NCI-H460 (cell line): ENCODE measurements at regions not wholly inside any gene's neighbourhood (a gene's known extent, or its start where the extent isn't known, plus 50 kb on each side); places are given as distances from the start of the nearest gene placed in this dataset.
"Not testable (repeated sequence)": the region's sequence is repeated elsewhere in the genome, so short reads cannot be mapped to it uniquely, and the experiment has no call there.

Experiments used
- DNase-seq: peaks from one replicate; pipeline ENCODE4 v3.0.0-alpha.2; 2016; ENCODE audit warnings: low read depth; ENCODE audit errors: extremely low read depth

DNA sequence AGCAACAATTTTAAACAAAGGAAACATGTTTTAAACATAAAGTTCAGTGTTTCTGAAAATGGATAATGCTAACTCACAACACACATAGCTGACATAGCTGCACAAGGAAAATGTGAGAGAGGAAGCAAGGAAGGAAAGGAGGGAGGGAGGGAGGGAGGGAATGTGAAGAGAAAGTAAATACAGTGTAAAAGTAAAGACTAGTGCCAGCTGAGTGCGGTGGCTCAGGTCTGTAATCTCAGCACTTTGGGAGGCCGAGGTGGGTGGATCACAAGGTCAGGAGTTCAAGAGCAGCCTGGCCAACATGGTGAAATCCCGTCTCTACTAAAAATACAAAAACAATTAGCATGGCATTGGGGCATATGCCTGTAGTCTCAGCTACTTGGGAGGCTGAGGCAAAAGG lies 373.7 kb upstream of the CXADR start:
- DNase-seq: not testable (repeated sequence)

DNA sequence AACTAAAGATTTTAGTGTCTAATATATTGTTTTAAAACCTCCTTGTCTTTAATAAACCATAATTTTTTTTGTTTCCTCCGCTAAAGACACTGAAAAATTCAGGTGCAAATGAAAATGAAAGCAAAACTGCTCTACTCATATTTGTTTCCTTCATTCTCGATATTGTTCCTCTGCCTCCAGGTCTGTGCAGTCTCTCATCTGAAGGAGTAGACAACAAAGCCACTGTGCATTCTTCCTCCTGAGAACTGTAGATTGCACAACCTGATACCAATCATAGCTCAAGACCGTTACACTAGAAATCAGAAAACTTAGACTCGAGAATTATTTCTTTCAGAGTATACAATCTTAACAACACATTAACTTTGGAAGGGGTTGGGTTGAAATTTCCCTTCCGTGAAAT lies 373.1 kb upstream of the CXADR start:
- DNase-seq: peak; percentile 7

DNA sequence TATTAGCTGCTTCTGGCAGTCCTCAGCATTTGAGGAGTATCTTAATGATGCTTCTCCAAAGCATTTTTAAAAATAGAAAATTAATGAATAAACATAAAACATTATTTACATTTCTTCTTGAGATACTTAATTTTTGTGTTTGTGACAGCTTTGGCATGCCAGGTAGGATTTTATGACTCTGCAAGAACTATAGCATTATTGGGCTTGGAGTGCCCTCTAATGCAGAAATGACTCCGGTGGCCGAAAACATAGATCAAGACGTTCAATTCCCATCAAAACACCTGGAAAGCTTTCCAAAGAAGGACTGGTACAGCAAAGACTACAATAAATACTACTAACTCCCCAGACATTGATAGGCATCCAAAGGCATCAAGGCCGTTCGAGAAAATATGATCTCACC lies 366.4 kb upstream of the CXADR start:
- DNase-seq: no peak

DNA sequence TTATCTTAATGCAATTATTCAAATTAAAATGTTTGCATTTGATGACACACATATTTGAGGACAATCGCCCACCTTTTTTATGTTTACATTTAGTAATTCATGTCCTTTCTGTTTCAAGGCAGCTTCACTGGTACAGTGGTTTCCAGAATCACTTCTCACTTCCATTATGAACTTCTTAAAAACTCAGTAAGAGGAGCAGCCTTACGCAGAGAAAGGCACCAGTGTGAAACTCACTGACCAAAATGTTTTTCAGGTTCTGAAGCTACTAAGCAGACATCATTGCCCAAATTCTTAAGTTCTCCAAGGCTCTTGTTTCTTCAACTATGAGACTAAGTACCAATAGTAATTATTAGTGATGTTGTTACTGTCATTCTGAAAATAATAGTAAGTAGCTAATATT lies 353.1 kb upstream of the CXADR start:
- no peak for DNase-seq

DNA sequence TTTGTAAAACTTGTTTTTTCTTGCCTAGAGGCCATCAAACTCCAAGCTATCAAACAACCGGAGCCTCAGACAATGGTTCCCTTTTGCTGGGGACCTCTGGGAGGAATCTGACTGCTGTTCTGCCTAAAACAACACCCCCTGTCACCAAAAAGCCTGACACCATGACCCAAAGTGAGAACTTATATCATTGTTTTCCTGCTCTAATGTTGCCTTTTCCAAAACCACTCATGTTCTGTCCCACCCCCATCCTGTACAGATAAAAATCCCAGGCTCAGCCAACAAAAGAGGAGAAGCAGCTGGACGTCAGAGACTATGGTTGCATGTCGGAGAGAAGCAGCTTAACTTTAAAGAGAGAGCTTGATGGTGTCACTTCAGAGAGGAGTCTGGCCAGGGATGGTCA lies 327.2 kb upstream of the CXADR start:
- DNase-seq: no peak

DNA sequence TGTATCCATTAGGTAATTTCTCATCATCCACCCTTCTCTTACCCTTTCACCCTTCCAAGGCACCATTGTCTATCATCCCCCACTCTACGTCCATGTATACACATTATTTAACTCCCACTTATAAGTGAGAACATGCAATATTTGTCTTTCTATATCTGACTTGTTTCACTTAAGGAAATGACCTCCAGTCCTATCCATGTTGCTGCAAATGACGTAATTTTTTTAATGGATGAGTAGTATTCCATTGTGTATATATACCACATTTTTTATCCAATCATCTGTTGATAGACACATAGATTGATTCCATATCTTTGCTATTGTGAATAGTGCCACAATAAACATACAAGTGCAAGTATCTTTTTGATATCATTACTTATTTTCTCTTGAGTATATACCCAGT lies 322.9 kb upstream of the CXADR start:
- DNase-seq: no peak

DNA sequence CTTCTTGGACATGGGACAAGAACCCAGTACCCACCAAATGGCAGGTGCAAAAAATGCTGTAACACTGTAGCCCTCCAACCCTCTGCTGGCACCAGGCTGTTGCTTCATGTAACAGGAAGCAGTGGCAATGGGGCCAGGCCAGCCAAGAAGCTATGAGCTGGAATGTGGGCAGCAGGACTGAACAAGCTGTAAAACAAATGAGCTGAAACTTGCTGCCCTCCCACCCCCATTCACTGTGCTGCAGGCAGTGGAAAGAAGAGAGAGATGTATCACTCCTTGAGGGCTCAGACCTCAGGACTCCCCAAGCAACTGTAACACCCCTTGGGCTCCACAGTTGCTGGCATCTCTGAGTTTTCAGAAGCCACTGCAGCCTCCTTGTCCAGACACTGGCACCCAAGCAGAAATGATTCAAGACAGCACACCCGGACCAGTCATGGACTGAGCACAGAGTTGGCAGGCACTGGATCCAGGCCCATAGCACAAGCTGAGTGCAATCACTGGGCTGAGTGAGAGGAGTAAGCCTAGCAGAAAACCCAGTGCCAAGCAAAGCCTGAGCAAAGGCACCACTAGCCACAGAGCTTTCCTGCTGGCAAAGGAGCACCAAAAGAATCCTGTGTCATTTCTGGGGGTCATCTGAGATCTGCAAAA lies 321.4 kb upstream of the CXADR start:
- no peak for DNase-seq

DNA sequence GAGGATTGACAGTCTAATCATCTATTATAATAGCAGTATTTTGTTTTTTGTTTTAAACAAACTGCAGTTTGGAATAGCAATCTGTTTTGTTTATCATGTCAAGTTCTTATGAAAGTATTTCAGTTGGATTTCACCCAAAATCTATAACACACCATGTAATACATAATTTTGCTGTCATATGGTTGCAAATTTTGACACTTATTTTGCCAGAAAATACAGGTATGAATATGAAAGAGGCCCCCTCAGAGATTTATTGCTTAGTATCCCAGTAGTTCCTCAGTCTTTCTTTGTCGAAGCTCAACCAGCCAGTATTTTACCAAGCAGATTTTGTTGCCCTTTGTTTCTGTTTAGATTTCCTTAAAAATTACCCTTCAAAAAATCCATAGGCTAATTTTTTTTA lies 317.5 kb upstream of the CXADR start:
- DNase-seq: no peak

DNA sequence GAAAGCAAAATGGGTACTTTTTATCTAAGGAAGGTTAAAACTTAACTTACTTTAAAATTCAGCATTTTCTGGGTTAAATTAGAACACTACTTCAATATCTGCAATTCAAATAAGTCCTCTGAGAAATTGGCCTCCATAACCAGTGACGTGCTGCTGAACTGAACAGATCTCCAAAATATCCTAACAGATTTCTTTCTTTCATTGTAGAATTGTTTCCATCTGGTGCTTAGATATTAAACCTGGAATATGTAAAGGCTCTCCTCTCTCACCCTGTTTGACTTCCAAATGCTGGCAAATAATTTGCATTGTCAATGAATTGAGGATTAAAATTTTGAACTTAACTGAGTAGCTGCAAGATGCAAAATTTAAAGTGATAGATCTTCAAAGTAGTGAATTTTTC lies 316.9 kb upstream of the CXADR start:
- DNase-seq: no peak

DNA sequence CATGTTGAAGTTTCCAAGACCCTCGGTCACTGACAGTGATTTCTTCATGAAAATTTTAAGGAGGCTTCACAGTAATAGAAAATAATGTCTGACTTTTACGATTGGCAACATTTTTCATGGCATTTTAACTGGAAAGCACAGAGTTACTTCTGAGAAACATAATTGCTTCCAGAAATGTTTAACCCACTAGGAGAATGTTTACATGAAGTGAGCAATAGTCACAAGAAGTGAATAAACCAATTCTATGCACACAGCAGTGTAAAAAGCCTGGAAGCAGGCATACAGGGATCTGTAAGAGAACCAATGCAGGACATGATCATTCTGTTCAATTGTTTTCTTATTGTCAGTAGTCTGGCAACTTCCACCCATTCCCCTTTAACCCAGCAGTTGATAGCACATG lies 316.2 kb upstream of the CXADR start:
- no peak for DNase-seq

DNA sequence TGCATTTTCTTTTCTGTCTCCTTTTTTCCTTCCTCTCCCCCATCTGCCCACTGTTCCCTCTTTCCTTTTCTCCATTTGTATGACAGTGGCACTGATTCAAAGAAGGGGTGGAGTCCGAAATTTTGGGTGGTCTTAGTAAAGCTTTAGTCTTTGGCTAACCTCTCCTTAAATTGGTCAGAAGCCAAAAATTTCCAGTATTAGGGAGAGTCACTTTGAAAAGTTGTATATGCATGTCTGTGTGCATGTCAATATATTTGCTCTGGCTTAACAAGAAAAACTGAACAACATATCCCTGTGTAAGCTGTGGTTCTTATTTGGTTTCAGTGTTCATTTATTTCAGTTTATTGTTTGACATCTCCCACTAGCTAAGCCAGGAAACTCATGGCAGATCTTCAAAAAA lies 314.8 kb upstream of the CXADR start:
- no peak for DNase-seq

DNA sequence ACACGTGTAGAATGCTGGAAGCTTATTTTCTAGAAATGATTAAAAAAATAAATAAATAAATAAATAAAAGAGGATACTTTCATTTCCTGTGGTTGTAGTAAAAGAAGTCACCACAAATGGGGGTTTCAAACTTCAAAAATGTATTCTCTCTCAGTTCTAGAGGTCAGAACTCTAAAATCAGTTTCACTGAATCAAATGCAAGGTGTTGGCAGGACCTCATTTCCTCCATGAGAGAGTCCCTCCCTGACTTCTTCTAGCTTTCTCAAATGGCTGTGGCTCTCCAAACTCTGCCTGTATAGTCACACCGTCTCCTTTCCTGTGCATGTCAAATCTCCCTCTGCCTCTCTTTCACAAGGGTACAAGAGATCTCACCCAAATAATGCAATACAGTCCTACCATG lies 312.6 kb upstream of the CXADR start:
- no peak for DNase-seq

DNA sequence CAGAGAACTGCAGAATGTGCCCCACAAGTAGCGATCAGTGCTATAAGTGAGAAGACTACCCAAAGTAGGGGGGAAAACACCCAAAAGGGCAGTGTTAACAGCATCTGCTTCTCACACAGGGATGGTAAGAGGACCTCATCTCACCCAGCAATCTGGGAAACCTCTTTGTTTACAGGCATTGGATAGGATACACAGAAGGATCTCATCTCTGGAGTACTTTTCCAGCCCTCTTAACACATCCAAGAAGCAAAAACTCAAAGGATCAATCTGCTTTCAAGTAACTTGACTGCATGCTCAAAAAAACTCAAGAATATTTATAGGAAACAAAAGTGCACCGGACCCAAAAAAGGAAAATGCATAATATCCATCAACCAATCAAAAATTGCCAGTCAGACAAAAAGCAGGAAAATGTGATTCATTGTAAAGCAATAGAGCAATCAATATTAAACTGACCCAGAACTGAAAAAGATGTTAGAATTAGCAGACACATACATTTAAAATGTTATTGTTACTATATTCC lies 311.0 kb upstream of the CXADR start:
- DNase-seq: no peak

DNA sequence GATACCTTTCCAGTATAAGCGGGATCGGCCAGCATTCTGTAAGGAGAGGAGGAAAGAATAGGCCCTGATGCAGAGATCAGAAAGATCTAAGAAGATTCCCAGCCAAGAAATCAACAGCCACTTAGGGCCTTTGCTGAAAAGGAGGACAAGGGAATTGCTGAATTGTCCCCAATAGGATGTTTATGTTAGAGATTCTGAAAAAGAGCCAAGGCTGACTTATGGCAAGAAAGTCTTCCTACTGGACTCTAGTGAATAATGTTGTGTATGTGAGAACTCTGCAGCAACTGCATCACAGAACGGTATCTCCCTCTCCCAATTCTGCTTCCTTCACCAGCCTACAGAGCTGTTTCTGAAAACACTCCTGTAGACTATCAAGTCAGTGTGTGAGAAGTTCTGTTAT lies 298.0 kb upstream of the CXADR start:
- no peak for DNase-seq

DNA sequence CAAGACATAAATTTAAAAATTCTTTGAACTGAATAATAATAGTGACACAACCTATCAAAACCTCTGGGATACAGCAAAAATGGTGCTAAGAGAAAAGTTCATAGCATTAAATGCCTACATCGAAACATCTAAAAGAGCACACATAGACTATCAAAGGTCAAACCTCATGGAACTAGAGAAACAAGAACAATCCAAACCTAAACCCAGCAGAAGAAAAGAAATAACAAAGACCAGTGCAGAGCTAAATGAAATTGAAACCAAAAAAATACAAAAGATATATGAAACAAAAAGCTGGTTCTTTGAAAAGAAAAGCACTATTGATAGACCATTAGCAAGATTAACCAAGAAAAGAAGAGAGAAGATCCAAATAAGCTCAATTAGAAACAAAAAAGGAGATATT lies 293.8 kb upstream of the CXADR start:
- DNase-seq: not testable (repeated sequence)

DNA sequence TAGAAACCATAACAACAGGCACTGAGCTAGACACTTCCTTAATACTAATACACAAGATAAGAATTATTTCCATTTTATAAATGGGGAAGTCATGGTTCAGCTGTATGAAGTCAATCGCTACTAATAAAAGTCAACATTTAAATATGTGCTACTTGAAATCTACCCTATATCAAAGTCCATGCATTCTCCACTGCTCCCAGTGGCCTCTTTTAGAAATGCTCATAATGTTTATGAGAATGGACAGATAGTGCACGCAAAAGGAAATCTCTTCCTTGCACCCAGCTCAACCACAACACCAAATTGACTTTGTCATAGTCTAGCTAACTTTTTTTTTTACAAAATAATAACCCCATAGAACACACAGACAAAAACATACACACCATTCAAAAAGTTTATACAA lies 281.7 kb upstream of the CXADR start:
- no peak for DNase-seq

DNA sequence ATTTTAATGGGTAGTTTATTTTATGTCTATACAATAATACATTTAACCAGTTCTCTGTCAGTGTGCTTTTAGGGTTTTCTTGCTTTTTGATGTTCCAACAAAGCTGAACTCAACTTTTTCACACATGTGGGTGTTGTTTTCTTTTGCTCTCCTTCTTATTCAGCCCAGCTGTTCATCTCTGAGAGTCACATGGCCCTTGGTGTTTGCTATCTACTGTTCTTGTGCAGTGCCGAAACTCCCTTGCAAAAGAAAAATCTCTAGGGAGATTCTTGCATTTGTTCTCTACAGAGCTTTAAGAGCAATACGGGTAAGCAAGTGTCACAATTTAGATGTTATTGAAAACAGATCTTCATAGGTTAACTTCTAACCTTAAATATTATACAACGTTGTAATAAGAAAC lies 281.1 kb upstream of the CXADR start:
- no peak for DNase-seq

DNA sequence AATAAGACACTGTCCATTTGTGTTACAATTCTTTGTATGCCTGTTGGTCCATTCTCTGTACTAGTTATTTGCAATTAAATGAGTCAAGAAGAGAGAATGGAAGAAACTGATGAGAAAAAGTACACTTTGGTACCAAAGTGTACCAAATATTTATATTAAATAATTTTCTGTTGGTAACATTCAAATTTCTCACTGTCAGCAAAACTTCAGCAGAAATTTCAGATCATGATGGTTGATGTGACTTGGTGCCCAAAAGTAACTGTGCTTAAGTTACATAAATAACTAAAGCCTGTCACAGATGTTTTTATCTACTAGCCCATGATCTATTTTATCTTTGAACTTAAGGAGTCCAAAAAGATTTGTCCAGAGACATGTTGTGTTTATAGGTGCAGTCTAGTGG lies 274.4 kb upstream of the CXADR start:
- no peak for DNase-seq

DNA sequence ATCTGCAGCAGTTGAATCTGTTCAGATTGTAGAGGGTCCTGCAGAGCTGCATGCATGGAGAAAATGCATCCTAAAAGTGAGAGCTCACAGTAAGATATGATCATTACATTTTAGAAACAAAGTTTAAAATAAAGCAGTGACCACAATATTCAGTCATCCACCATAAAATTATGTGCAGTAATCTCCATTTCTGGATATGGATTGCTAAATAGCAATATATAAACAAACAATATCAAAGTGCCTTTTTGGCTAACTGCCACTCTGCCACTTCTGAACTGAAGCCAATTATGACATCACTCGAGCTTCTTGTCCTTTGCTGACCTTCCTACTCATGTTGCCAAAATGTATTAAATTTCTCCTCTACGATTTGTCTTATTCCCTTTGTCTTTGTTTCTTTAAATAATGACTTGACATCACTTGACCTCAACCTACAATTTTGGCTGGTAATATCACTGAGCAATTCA lies 262.0 kb upstream of the CXADR start:
- DNase-seq: no peak

DNA sequence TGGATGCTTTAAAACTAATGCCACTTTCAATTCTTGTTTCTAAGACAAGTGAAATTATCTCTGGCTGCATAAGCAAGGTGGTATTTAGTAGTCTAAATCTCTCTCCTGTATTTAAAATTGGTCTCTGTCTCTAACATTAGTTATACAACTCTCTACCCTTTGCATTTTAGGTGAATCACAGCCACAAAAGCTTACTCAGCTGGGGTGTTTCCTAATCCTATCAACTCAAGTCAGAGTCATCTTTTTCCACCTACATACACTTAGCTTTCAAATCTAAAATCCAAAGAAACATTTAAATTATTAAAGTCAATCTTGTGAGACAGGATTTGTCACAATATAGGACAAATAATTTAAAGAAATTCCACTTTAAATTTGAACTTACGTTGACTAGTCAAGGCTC lies 255.1 kb upstream of the CXADR start:
- no peak for DNase-seq

DNA sequence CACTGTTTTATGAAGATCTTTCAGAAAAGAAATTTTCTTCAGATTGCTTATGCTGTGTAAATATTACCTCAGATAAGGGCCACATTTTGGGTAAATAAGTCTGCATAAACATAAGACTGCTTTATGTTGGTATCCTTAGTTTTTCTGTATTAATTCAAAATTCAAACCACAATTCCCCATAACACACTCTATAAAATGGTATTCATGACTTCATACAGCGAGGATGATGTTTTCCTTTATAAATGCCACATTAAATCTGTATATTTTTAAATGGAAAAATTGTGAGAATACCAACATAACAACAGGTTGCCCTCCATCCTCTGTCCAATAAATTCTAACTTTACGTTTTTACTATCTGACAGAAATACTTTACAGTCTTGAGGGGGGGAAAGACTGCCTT lies 248.7 kb upstream of the CXADR start:
- no peak for DNase-seq

DNA sequence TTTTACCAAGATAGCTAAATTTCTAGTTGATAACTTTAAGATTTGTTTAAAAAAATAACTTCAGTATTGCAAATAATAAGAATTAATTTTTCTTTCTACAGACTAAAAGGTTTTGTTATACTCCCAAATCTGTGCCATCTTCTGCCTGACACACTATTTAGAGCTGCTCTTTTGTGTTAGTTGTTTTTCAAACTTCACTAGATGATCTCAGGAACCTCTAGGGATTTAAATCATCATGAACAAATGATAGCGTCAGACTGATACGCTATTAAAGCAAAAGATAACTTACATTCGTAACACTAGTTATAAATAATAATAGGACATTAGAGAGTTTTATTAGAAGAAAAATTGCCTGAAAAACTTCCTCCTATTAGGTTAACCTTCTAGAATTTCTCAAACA lies 243.1 kb upstream of the CXADR start:
- DNase-seq: no peak

DNA sequence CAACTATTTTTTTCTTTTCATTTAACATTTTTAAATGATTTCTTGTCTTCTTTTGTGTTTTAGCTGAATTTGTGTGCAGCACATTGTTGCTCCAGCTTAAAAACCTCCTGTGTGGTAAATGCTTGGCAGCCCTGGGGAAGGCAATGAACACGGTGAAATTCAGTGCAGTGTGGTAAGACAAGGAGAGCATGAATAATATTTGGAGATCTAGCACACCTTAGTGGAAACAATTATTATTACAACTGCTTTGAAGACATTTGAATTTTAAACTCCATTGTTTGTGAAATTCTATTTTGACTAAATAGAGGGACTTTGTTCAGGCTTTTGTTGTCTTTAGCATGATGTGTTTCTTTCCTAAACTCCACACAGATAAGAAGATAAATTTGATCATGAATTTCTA lies 242.6 kb upstream of the CXADR start:
- DNase-seq: peak; percentile 38
